ENCODE measurements at regions not wholly inside any gene's neighbourhood (a gene's known extent, or its start where the extent isn't known, plus 50 kb on each side); places are given as distances from the start of the nearest gene placed in this dataset.
A peak's percentile ranks its signal among the peaks of the same experiment; 100 is the strongest.

GRCh38 chr6:139663996-139664395 is 289.5 kb upstream of the CITED2 start:
- no peak for DNase-seq (ENCODE audit: low read depth)

GRCh38 chr6:139659711-139660110 is 285.3 kb upstream of the CITED2 start:
- no peak for DNase-seq (ENCODE audit: low read depth)

- DNase-seq (ENCODE audit: low read depth) = no peak
These were observed 284.7 kb upstream of the CITED2 start for GRCh38 chr6:139659196-139659595.

GRCh38 chr6:139657119-139657518 is 282.7 kb upstream of the CITED2 start:
- no peak for DNase-seq (ENCODE audit: low read depth)

GRCh38 chr6:139655783-139656705 is 281.6 kb upstream of the CITED2 start:
- no peak for DNase-seq (ENCODE audit: low read depth)

GRCh38 chr6:139654888-139655782 is 280.7 kb upstream of the CITED2 start:
- no peak for DNase-seq (ENCODE audit: low read depth)

- no peak for DNase-seq (ENCODE audit: low read depth)
These were observed 279.9 kb upstream of the CITED2 start for GRCh38 chr6:139654309-139654708.

GRCh38 chr6:139653111-139653510 is 278.7 kb upstream of the CITED2 start:
- DNase-seq (ENCODE audit: low read depth) = no peak

- DNase-seq (ENCODE audit: low read depth) = no peak
These were observed 276.5 kb upstream of the CITED2 start for GRCh38 chr6:139650941-139651340.

GRCh38 chr6:139649732-139650131 is 275.3 kb upstream of the CITED2 start:
- DNase-seq (ENCODE audit: low read depth) = no peak

- DNase-seq (ENCODE audit: low read depth) = no peak
These were observed 274.7 kb upstream of the CITED2 start for GRCh38 chr6:139649128-139649527.

GRCh38 chr6:139648430-139649000 is 274.1 kb upstream of the CITED2 start:
- DNase-seq (ENCODE audit: low read depth) = no peak

GRCh38 chr6:139647841-139648240 is 273.4 kb upstream of the CITED2 start:
- DNase-seq (ENCODE audit: low read depth) = no peak

- DNase-seq (ENCODE audit: low read depth) = no peak
These were observed 272.6 kb upstream of the CITED2 start for GRCh38 chr6:139647016-139647415.

GRCh38 chr6:139644821-139645220 is 270.4 kb upstream of the CITED2 start:
- no peak for DNase-seq (ENCODE audit: low read depth)

- no peak for DNase-seq (ENCODE audit: low read depth)
These were observed 269.5 kb upstream of the CITED2 start for GRCh38 chr6:139643986-139644385.

- DNase-seq (ENCODE audit: low read depth) = no peak
These were observed 267.9 kb upstream of the CITED2 start for GRCh38 chr6:139642346-139642745.

- DNase-seq (ENCODE audit: low read depth) = no peak
These were observed 266.9 kb upstream of the CITED2 start for GRCh38 chr6:139641376-139641775.

- DNase-seq (ENCODE audit: low read depth) = no peak
These were observed 266.5 kb upstream of the CITED2 start for GRCh38 chr6:139640921-139641320.

GRCh38 chr6:139640448-139640847 is 266.0 kb upstream of the CITED2 start:
- DNase-seq (ENCODE audit: low read depth) = peak; percentile 43

GRCh38 chr6:139639507-139639906 is 265.1 kb upstream of the CITED2 start:
- DNase-seq (ENCODE audit: low read depth) = no peak

GRCh38 chr6:139638179-139638941 is 263.9 kb upstream of the CITED2 start:
- DNase-seq (ENCODE audit: low read depth) = no peak
